HEK293 (cell line): ENCODE measurements at regions not wholly inside any gene's neighbourhood (a gene's known extent, or its start where the extent isn't known, plus 50 kb on each side); places are given as distances from the start of the nearest gene placed in this dataset.

Experiments
- CTCF ChIA-PET: fragments of 350-600 bp; formaldehyde crosslinking; extraction: SDS; loops from one replicate; lab custom pipeline; 2021; ENCODE audit warnings: antibody characterized with exemption; lab: Yijun Ruan, JAX
- POLR2A ChIA-PET: fragments of 300-600 bp; formaldehyde crosslinking; extraction: SDS; loops from one replicate; lab custom pipeline; 2020; ENCODE audit warnings: antibody characterized with exemption, inconsistent platforms; lab: Yijun Ruan, JAX
- H3K27ac ChIP-seq: fragments of 200-500 bp; sonication (Bioruptor generic); 2 replicates; pipeline ENCODE4 v1.5.1; 2014; ENCODE audit warnings: low read depth, low read length, control low read depth, inconsistent platforms; ENCODE audit errors: extremely low read depth
- H3K36me3 ChIP-seq, 2 experiments: fragments of 200-500 bp in 1 of 2; sonication (Bioruptor generic) in 1 of 2; 1 replicate in 1 of 2; 2 replicates in 1 of 2; pipeline ENCODE4 v1.5.1; 2014 to 2017; ENCODE audit warnings: inconsistent platforms in 2 of 2, low read length in 2 of 2; ENCODE audit not compliant: control insufficient read depth in 2 of 2, insufficient read depth in 1 of 2
- H3K4me1 ChIP-seq: fragments of 200-500 bp; sonication (Bioruptor generic); 2 replicates; pipeline ENCODE4 v1.5.1; 2014; ENCODE audit warnings: mild to moderate bottlenecking, low read length, inconsistent platforms; ENCODE audit not compliant: control insufficient read depth, insufficient read depth
- H3K4me3 ChIP-seq: 2 replicates; pipeline ENCODE4 v1.5.1; 2011; ENCODE audit warnings: low read depth, mild to moderate bottlenecking, control low read depth, low read length, moderate library complexity
- H3K9me3 ChIP-seq: fragments of 200-500 bp; sonication (Bioruptor generic); 2 replicates; pipeline ENCODE4 v1.5.1; 2014; ENCODE audit warnings: low read depth, low read length, inconsistent platforms; ENCODE audit not compliant: control insufficient read depth, insufficient read depth
- BCL11A ChIP-seq: fragments of 450-650 bp; formaldehyde crosslinking; IDR thresholded peaks from 2 replicates; pipeline ENCODE4 v1.5.1; 2016; ENCODE audit warnings: low read depth, missing biosample characterization, missing genetic modification characterization
- BCL11B ChIP-seq: fragments of 450-650 bp; formaldehyde crosslinking; IDR thresholded peaks from 2 replicates; pipeline ENCODE4 v1.5.1; 2016; ENCODE audit warnings: low read depth, missing biosample characterization, missing genetic modification characterization
- OVOL3 ChIP-seq: fragments of 450-650 bp; formaldehyde crosslinking; IDR thresholded peaks from 2 replicates; pipeline ENCODE4 v1.5.1; 2016; ENCODE audit warnings: missing biosample characterization, missing genetic modification characterization
- PRDM1 ChIP-seq: fragments of 450-650 bp; formaldehyde crosslinking; IDR thresholded peaks from 2 replicates; pipeline ENCODE4; 2016; ENCODE audit warnings: missing biosample characterization, missing genetic modification characterization
- SP2 ChIP-seq: fragments of 450-650 bp; formaldehyde crosslinking; IDR thresholded peaks from 2 replicates; pipeline ENCODE4 v1.5.1; 2016; ENCODE audit warnings: missing biosample characterization, missing genetic modification characterization
- TSHZ1 ChIP-seq: fragments of 450-650 bp; formaldehyde crosslinking; IDR thresholded peaks from 2 replicates; pipeline ENCODE4 v1.5.1; 2016; ENCODE audit warnings: missing biosample characterization, missing genetic modification characterization, borderline replicate concordance
- ZBTB1 ChIP-seq: fragments of 450-650 bp; formaldehyde crosslinking; IDR thresholded peaks from 2 replicates; pipeline ENCODE4 v1.5.1; 2016; ENCODE audit warnings: missing biosample characterization, missing genetic modification characterization
- ZBTB20 ChIP-seq: fragments of 450-650 bp; formaldehyde crosslinking; IDR thresholded peaks from 2 replicates; pipeline ENCODE4 v1.5.1; 2016; ENCODE audit warnings: missing biosample characterization, missing genetic modification characterization
- ZBTB6 ChIP-seq: fragments of 450-650 bp; formaldehyde crosslinking; IDR thresholded peaks from 2 replicates; pipeline ENCODE4 v1.5.1; 2017; ENCODE audit warnings: missing biosample characterization, missing genetic modification characterization
- ZNF10 ChIP-seq: fragments of 450-650 bp; formaldehyde crosslinking; IDR thresholded peaks from 2 replicates; pipeline ENCODE4 v1.5.1; 2017; ENCODE audit warnings: missing biosample characterization, missing genetic modification characterization
- ZNF214 ChIP-seq: fragments of 450-650 bp; formaldehyde crosslinking; IDR thresholded peaks from 2 replicates; pipeline ENCODE4 v1.5.1; 2017; ENCODE audit warnings: missing biosample characterization, mild to moderate bottlenecking, missing genetic modification characterization, borderline replicate concordance
- ZNF354C ChIP-seq: fragments of 450-650 bp; formaldehyde crosslinking; IDR thresholded peaks from 2 replicates; pipeline ENCODE4 v1.5.1; 2016; ENCODE audit warnings: missing biosample characterization, missing genetic modification characterization, low read depth, borderline replicate concordance
- ZNF37A ChIP-seq: fragments of 450-650 bp; IDR thresholded peaks from 2 replicates; pipeline ENCODE4 v1.5.1; 2018; ENCODE audit warnings: missing biosample characterization, missing genetic modification characterization
- ZNF391 ChIP-seq: fragments of 450-650 bp; formaldehyde crosslinking; IDR thresholded peaks from 2 replicates; pipeline ENCODE4 v1.5.1; 2016; ENCODE audit warnings: low read depth, missing biosample characterization, missing genetic modification characterization, borderline replicate concordance
- ZNF404 ChIP-seq: fragments of 450-650 bp; formaldehyde crosslinking; IDR thresholded peaks from 2 replicates; pipeline ENCODE4 v1.5.1; 2017; ENCODE audit warnings: missing biosample characterization, missing genetic modification characterization
- ZNF623 ChIP-seq: fragments of 450-650 bp; formaldehyde crosslinking; IDR thresholded peaks from 2 replicates; pipeline ENCODE4 v1.5.1; 2016; ENCODE audit warnings: missing biosample characterization, missing genetic modification characterization
- TF ChIP-seq, protein P1 (sequence below): fragments of 450-650 bp; IDR thresholded peaks from 2 replicates; pipeline ENCODE4 v1.5.1; 2018; ENCODE audit warnings: missing biosample characterization, mild to moderate bottlenecking, missing genetic modification characterization
- TF ChIP-seq, protein P2 (sequence below): fragments of 450-650 bp; formaldehyde crosslinking; IDR thresholded peaks from 2 replicates; pipeline ENCODE4 v1.5.1; 2017; ENCODE audit warnings: missing biosample characterization, missing genetic modification characterization
- TF ChIP-seq, protein P3 (sequence below): fragments of 450-650 bp; formaldehyde crosslinking; IDR thresholded peaks from 2 replicates; pipeline ENCODE4 v1.5.1; 2016; ENCODE audit warnings: missing biosample characterization, missing genetic modification characterization

DNA sequence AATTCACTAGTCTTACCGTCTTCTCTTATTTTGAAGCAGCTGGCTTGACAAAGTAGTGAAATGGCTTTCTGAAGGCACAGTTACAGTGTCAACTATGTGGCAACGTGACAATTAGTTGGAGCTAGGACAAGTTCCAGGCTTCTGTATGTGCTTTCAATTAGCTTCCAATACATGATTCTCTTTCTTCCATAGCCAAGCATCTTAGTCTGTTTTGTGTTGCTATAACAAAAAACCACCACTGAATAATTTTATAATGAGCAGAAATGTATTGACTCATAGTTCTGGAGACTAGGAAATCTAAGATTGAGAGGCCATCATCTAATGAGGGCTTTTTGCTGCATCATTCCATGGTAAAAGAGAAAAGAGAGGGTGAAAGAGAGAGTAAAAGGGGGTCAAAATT lies 365.1 kb upstream of the PLSCR5 start:
- H3K4me1 ChIP-seq, result no peaks in the 10 kb centered on the region
- POLR2A ChIA-PET, result no interaction called here
- no peak for TF ChIP-seq OVOL3 (tag by site-specific recombination)
- TF ChIP-seq PRDM1 (tag by site-specific recombination), result no peak
- TF ChIP-seq, protein P1, sequence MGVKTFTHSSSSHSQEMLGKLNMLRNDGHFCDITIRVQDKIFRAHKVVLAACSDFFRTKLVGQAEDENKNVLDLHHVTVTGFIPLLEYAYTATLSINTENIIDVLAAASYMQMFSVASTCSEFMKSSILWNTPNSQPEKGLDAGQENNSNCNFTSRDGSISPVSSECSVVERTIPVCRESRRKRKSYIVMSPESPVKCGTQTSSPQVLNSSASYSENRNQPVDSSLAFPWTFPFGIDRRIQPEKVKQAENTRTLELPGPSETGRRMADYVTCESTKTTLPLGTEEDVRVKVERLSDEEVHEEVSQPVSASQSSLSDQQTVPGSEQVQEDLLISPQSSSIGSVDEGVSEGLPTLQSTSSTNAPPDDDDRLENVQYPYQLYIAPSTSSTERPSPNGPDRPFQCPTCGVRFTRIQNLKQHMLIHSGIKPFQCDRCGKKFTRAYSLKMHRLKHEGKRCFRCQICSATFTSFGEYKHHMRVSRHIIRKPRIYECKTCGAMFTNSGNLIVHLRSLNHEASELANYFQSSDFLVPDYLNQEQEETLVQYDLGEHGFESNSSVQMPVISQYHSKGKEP (tag by site-specific recombination), result no peak
- TF ChIP-seq SP2, result no peak
- no peak for TF ChIP-seq BCL11B (tag by site-specific recombination)
- TF ChIP-seq ZBTB6 (tag by site-specific recombination), result no peak
- TF ChIP-seq ZNF10, result no peak
- TF ChIP-seq ZNF37A (tag by site-specific recombination), result no peak
- TF ChIP-seq, protein P2, sequence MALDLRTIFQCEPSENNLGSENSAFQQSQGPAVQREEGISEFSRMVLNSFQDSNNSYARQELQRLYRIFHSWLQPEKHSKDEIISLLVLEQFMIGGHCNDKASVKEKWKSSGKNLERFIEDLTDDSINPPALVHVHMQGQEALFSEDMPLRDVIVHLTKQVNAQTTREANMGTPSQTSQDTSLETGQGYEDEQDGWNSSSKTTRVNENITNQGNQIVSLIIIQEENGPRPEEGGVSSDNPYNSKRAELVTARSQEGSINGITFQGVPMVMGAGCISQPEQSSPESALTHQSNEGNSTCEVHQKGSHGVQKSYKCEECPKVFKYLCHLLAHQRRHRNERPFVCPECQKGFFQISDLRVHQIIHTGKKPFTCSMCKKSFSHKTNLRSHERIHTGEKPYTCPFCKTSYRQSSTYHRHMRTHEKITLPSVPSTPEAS, result no peak
- TF ChIP-seq ZNF404 (tag by site-specific recombination), result no peak
- TF ChIP-seq ZNF391 (tag by site-specific recombination), result no peak
- TF ChIP-seq, protein P3, sequence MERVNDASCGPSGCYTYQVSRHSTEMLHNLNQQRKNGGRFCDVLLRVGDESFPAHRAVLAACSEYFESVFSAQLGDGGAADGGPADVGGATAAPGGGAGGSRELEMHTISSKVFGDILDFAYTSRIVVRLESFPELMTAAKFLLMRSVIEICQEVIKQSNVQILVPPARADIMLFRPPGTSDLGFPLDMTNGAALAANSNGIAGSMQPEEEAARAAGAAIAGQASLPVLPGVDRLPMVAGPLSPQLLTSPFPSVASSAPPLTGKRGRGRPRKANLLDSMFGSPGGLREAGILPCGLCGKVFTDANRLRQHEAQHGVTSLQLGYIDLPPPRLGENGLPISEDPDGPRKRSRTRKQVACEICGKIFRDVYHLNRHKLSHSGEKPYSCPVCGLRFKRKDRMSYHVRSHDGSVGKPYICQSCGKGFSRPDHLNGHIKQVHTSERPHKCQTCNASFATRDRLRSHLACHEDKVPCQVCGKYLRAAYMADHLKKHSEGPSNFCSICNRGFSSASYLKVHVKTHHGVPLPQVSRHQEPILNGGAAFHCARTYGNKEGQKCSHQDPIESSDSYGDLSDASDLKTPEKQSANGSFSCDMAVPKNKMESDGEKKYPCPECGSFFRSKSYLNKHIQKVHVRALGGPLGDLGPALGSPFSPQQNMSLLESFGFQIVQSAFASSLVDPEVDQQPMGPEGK (tag by site-specific recombination), result no peak
- TF ChIP-seq BCL11A, result no peak
- no peak for TF ChIP-seq ZNF623 (tag by site-specific recombination)
- TF ChIP-seq ZBTB1 (tag by site-specific recombination), result no peak
- TF ChIP-seq ZNF354C (tag by site-specific recombination), result no peak
- no peak for TF ChIP-seq ZNF214 (tag by site-specific recombination)
- no peak for TF ChIP-seq ZBTB20 (tag by site-specific recombination)
- no peak for TF ChIP-seq TSHZ1 (tag by site-specific recombination)
- TF ChIP-seq, all 188 proteins: peak for 0
- no peak overlapping the region for H3K27ac ChIP-seq
- H3K9me3 ChIP-seq, result no peaks in the 10 kb centered on the region
- H3K36me3 ChIP-seq, result no peaks in the 10 kb centered on the region
- CTCF ChIA-PET, result no interaction called here
- H3K4me3 ChIP-seq, result no peak overlapping the region
